Smooth muscle cell (in vitro differentiated cells): ENCODE measurements at regions not wholly inside any gene's neighbourhood (a gene's known extent, or its start where the extent isn't known, plus 50 kb on each side); places are given as distances from the start of the nearest gene placed in this dataset.

ENCODE experiments used
- DNase-seq: peaks from one replicate; lab custom pipeline; 2025; ENCODE audit not compliant: unreplicated experiment; lab: John Stamatoyannopoulos, UW
- H2AFZ ChIP-seq: fragments of 200-600 bp; sonication (generic); 2 replicates; pipeline ENCODE4 v1.6.0; 2016; ENCODE audit warnings: antibody characterized with exemption, low read depth, mild to moderate bottlenecking
- H3F3A ChIP-seq: fragments of 200-600 bp; sonication (generic); 2 replicates; pipeline ENCODE4 v1.6.0; 2017; ENCODE audit warnings: antibody characterized with exemption, low read depth
- H3K27ac ChIP-seq: fragments of 200-600 bp; sonication (generic); 2 replicates; pipeline ENCODE4 v1.5.1; 2016; ENCODE audit warnings: low read depth, mild to moderate bottlenecking
- H3K27me3 ChIP-seq: fragments of 200-600 bp; sonication (generic); 2 replicates; pipeline ENCODE4 v1.6.1; 2016; ENCODE audit warnings: low read depth, mild to moderate bottlenecking
- H3K36me3 ChIP-seq: fragments of 200-600 bp; sonication (generic); 2 replicates; pipeline ENCODE4 v1.5.1; 2016; ENCODE audit warnings: low read depth
- H3K4me1 ChIP-seq: fragments of 200-600 bp; sonication (generic); 2 replicates; pipeline ENCODE4 v1.5.1; 2016; ENCODE audit warnings: low read depth
- H3K4me2 ChIP-seq: fragments of 200-600 bp; sonication (generic); 2 replicates; pipeline ENCODE4 v1.6.0; 2016; ENCODE audit warnings: mild to moderate bottlenecking
- H3K4me3 ChIP-seq: fragments of 200-600 bp; sonication (generic); 2 replicates; pipeline ENCODE4 v1.5.1; 2016; ENCODE audit warnings: mild to moderate bottlenecking
- H3K79me2 ChIP-seq: fragments of 200-600 bp; sonication (generic); 2 replicates; pipeline ENCODE4 v1.6.0; 2016; ENCODE audit warnings: low read depth, mild to moderate bottlenecking
- H3K9ac ChIP-seq: fragments of 200-600 bp; sonication (generic); 2 replicates; pipeline ENCODE4 v1.6.0; 2016; ENCODE audit warnings: low read depth
- H3K9me3 ChIP-seq: fragments of 200-600 bp; sonication (generic); replicated peaks from 2 replicates; pipeline ENCODE4 v1.5.1; 2016; ENCODE audit warnings: low read depth
- H4K20me1 ChIP-seq: fragments of 200-600 bp; sonication (generic); 2 replicates; pipeline ENCODE4 v1.6.0; 2016; ENCODE audit warnings: low read depth
- CTCF ChIP-seq: fragments of 200-600 bp; sonication (generic); IDR thresholded peaks from 2 replicates; pipeline ENCODE4 v1.5.1; 2017; ENCODE audit warnings: borderline replicate concordance, mild to moderate bottlenecking, antibody characterized with exemption; ENCODE audit not compliant: insufficient read depth, poor library complexity, severe bottlenecking
- WGBS: methylation state at CpG from one replicate; pipeline ENCODE4 v1.1.7; 2016; ENCODE audit warnings: low lambda C conversion rate; 5-methylcytosine and 5-hydroxymethylcytosine counted together

- Histone ChIP-seq H3K4me3 (no peak overlapping the region), H2AFZ (no peak overlapping the region), H3K9ac (no peak overlapping the region), H3K27me3 (no peaks in the 10 kb centered on the region), H3F3A (no peaks in the 10 kb centered on the region), H3K9me3 (no peaks in the 10 kb centered on the region), H3K27ac (no peak overlapping the region), H3K79me2 (no peaks in the 10 kb centered on the region), H3K4me1 (no peaks in the 10 kb centered on the region), H3K4me2 (no peak overlapping the region), H3K36me3 (no peaks in the 10 kb centered on the region), H4K20me1 (no peaks in the 10 kb centered on the region)
- DNase-seq, result no peak
- TF ChIP-seq CTCF, result no peak
- WGBS, result 88% methylated on average over 5 of the region's 5 CpGs
These were observed 80.5 kb upstream of the KCNK12 start for GRCh38 chr2:47651296-47651695.

GRCh38 chr2:47650001-47650535, 79.3 kb upstream of the KCNK12 start:
- Histone ChIP-seq H3K27ac (no peak overlapping the region), H3K9ac (no peak overlapping the region), H3K79me2 (no peaks in the 10 kb centered on the region), H2AFZ (no peak overlapping the region), H3F3A (no peaks in the 10 kb centered on the region), H3K9me3 (no peaks in the 10 kb centered on the region), H3K4me2 (no peak overlapping the region), H3K36me3 (no peaks in the 10 kb centered on the region), H3K4me3 (no peak overlapping the region), H3K4me1 (no peaks in the 10 kb centered on the region), H4K20me1 (no peaks in the 10 kb centered on the region), H3K27me3 (no peaks in the 10 kb centered on the region)
- TF ChIP-seq CTCF, result no peak
- DNase-seq, result no peak
- 91% methylated on average over 9 of the region's 9 CpGs for whole genome bisulfite sequencing

- Histone ChIP-seq H3K27me3 (no peaks in the 10 kb centered on the region), H4K20me1 (no peaks in the 10 kb centered on the region), H3K4me2 (no peak overlapping the region), H3K4me3 (no peak overlapping the region), H2AFZ (no peak overlapping the region), H3K4me1 (no peaks in the 10 kb centered on the region), H3K79me2 (no peaks in the 10 kb centered on the region), H3F3A (no peaks in the 10 kb centered on the region), H3K36me3 (no peaks in the 10 kb centered on the region), H3K27ac (no peak overlapping the region), H3K9me3 (no peaks in the 10 kb centered on the region), H3K9ac (no peak overlapping the region)
- no peak for DNase-seq
- no peak for TF ChIP-seq CTCF
- WGBS, result 50% methylated on average over 1 of the region's 1 CpG
These were observed 74.5 kb upstream of the KCNK12 start for GRCh38 chr2:47645246-47645645.

GRCh38 chr2:47644351-47644750, 73.6 kb upstream of the KCNK12 start:
- no peaks in the 10 kb centered on the region for H3F3A ChIP-seq
- no peaks in the 10 kb centered on the region for H4K20me1 ChIP-seq
- H3K4me1 ChIP-seq, result no peaks in the 10 kb centered on the region
- H3K9me3 ChIP-seq, result no peaks in the 10 kb centered on the region
- DNase-seq, result no peak
- no peak overlapping the region for H3K4me2 ChIP-seq
- no peaks in the 10 kb centered on the region for H3K27me3 ChIP-seq
- no peak for TF ChIP-seq CTCF
- no peak overlapping the region for H3K9ac ChIP-seq
- 81% methylated on average over 4 of the region's 4 CpGs for whole genome bisulfite sequencing
- no peak overlapping the region for H3K4me3 ChIP-seq
- H3K27ac ChIP-seq, result no peak overlapping the region
- H3K79me2 ChIP-seq, result no peaks in the 10 kb centered on the region
- H2AFZ ChIP-seq, result no peak overlapping the region
- no peaks in the 10 kb centered on the region for H3K36me3 ChIP-seq
